Loucy (cell line): ENCODE measurements at regions not wholly inside any gene's neighbourhood (a gene's known extent, or its start where the extent isn't known, plus 50 kb on each side); places are given as distances from the start of the nearest gene placed in this dataset.

Experiments used
- H2AFZ ChIP-seq: fragments of 200-600 bp; sonication (generic); 2 replicates; pipeline ENCODE4 v1.6.0; 2016; ENCODE audit warnings: antibody characterized with exemption, mild to moderate bottlenecking, low read length, moderate library complexity
- H3F3A ChIP-seq: fragments of 200-600 bp; 2 replicates; pipeline ENCODE4 v1.6.0; 2016; ENCODE audit warnings: antibody characterized with exemption, low read depth, mild to moderate bottlenecking
- H3K27me3 ChIP-seq: fragments of 200-600 bp; sonication (generic); 2 replicates; pipeline ENCODE4 v1.6.1; 2014; ENCODE audit warnings: low read length, mild to moderate bottlenecking; ENCODE audit not compliant: insufficient read depth, poor library complexity, severe bottlenecking
- H3K36me3 ChIP-seq: fragments of 200-600 bp; sonication (generic); 2 replicates; pipeline ENCODE4 v1.6.1; 2016; ENCODE audit warnings: low read length; ENCODE audit not compliant: insufficient read depth
- H3K4me1 ChIP-seq: fragments of 200-600 bp; sonication (generic); 2 replicates; pipeline ENCODE4 v1.5.1; 2014; ENCODE audit warnings: low read length, mild to moderate bottlenecking; ENCODE audit not compliant: insufficient read depth, poor library complexity, severe bottlenecking
- H3K4me2 ChIP-seq: fragments of 200-600 bp; sonication (generic); 2 replicates; pipeline ENCODE4 v1.6.0; 2014; ENCODE audit warnings: antibody characterized with exemption, low read length, low read depth, mild to moderate bottlenecking; ENCODE audit not compliant: poor library complexity, severe bottlenecking
- H3K4me3 ChIP-seq: fragments of 200-600 bp; sonication (generic); 2 replicates; pipeline ENCODE4 v1.5.1; 2014; ENCODE audit warnings: low read length, mild to moderate bottlenecking, mixed read lengths; ENCODE audit not compliant: poor library complexity, severe bottlenecking
- H3K79me2 ChIP-seq: fragments of 200-600 bp; sonication (generic); 2 replicates; pipeline ENCODE4 v1.6.1; 2014; ENCODE audit warnings: low read length; ENCODE audit not compliant: insufficient read depth
- H3K9ac ChIP-seq: fragments of 200-600 bp; sonication (generic); 2 replicates; pipeline ENCODE4 v1.6.0; 2014; ENCODE audit warnings: mild to moderate bottlenecking, low read depth, low read length, moderate library complexity; ENCODE audit not compliant: poor library complexity, severe bottlenecking
- H3K9me2 ChIP-seq: fragments of 200-600 bp; sonication (generic); replicated peaks from 2 replicates; pipeline ENCODE4 v1.6.1; 2016; ENCODE audit warnings: low read depth, low read length, mixed read lengths
- H3K9me3 ChIP-seq: fragments of 200-600 bp; sonication (generic); 2 replicates; pipeline ENCODE4 v1.6.1; 2014; ENCODE audit warnings: mild to moderate bottlenecking, antibody characterized with exemption, low read length, low read depth; ENCODE audit not compliant: insufficient read depth
- H4K20me1 ChIP-seq: fragments of 200-600 bp; sonication (generic); 2 replicates; pipeline ENCODE4 v1.6.0; 2014; ENCODE audit warnings: antibody characterized with exemption, low read length, mild to moderate bottlenecking; ENCODE audit not compliant: insufficient read depth, poor library complexity, severe bottlenecking
- EZH2phosphoT487 ChIP-seq: fragments of 200-600 bp; IDR thresholded peaks from 2 replicates; pipeline ENCODE4 v1.6.1; 2018; ENCODE audit warnings: antibody characterized with exemption, mild to moderate bottlenecking, moderate library complexity, borderline replicate concordance
- TF ChIP-seq, protein P1 (sequence below): fragments of 200-600 bp; sonication (generic); conservative IDR thresholded peaks from 2 replicates; pipeline ENCODE4 v1.5.1; 2014; ENCODE audit warnings: mild to moderate bottlenecking, antibody characterized with exemption, low read length

DNA sequence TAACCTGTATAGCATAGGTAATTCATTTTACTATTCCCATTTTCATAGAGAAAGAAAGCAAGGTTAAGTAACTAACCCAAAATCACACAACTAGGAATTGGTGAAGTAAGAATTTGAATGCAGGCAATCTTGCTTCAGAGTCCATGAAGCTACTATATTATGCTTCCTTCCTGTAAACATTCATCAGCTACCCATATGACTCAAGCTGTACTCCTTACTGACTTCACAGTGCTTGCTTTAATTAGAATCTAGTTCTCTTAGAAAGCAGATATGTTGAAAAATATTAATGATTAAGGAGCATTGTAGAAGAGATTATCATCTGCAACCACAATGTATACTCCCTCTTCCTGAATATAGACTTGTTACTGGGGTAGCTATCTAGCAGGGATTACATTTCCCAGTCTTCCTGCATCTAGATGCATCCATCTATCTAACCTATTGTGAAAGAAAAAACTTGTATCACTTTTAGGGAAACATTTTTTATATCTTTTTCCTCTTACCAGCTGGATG lies 961.6 kb upstream of the CHAC2 start:
- no peak for TF ChIP-seq EZH2phosphoT487
- TF ChIP-seq, protein P1, sequence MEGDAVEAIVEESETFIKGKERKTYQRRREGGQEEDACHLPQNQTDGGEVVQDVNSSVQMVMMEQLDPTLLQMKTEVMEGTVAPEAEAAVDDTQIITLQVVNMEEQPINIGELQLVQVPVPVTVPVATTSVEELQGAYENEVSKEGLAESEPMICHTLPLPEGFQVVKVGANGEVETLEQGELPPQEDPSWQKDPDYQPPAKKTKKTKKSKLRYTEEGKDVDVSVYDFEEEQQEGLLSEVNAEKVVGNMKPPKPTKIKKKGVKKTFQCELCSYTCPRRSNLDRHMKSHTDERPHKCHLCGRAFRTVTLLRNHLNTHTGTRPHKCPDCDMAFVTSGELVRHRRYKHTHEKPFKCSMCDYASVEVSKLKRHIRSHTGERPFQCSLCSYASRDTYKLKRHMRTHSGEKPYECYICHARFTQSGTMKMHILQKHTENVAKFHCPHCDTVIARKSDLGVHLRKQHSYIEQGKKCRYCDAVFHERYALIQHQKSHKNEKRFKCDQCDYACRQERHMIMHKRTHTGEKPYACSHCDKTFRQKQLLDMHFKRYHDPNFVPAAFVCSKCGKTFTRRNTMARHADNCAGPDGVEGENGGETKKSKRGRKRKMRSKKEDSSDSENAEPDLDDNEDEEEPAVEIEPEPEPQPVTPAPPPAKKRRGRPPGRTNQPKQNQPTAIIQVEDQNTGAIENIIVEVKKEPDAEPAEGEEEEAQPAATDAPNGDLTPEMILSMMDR = no peak

DNA sequence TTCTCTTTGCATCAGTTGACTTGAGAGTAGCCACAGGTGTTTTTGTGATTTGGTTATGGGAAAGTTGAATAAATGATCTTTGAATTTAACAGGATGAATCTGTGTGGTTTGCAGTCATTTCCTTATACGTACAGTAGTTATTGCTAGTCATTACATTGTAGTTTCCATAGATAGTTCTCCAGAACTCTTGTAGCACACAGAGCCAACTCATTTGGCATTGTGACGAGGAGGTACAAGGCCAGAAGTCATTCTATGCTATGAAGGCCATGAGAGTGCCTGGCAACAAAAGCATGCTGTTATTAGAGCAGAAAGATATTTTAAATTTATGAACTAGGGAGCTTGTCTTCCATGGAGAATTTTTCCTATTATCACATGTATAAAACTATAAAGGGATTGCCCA lies 973.0 kb upstream of the CHAC2 start:
- Histone ChIP-seq H3K9me3 (no peaks in the 10 kb centered on the region), H2AFZ (no peak overlapping the region), H3K4me2 (no peak overlapping the region)

More for the DNA sequence above, 961.6 kb upstream of the CHAC2 start:
- no peak overlapping the region for H2AFZ ChIP-seq
- H3K9me3 ChIP-seq = no peaks in the 10 kb centered on the region
- no peaks in the 10 kb centered on the region for H3K27me3 ChIP-seq
- no peaks in the 10 kb centered on the region for H3K4me1 ChIP-seq
- no peak overlapping the region for H3K9ac ChIP-seq
- no peaks in the 10 kb centered on the region for H3F3A ChIP-seq
- H3K4me2 ChIP-seq = no peak overlapping the region
- H3K79me2 ChIP-seq = no peaks in the 10 kb centered on the region
- no peaks in the 10 kb centered on the region for H3K9me2 ChIP-seq
- H4K20me1 ChIP-seq = no peaks in the 10 kb centered on the region
- no peaks in the 10 kb centered on the region for H3K36me3 ChIP-seq
- H3K4me3 ChIP-seq = no peak overlapping the region

DNA sequence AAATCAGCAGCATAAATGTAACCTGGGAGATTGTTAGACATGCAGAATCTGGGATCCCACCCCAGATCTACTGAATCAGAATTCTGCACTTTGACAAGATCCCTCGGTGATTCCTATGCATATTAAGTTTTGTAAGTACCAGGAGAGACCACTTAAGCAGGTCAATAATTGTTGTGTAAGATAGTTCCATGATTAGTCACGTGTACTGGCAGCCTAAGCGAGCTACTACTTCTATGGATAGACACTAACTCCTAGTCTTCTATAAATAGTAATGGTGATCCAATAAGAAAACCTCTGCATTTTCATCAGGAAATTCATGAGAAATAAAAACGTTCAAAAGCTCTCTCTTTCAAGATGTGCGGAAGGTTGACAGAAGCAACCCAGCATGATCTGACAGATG lies 988.2 kb upstream of the CHAC2 start:
- Histone ChIP-seq H3F3A (no peaks in the 10 kb centered on the region), H3K27me3 (no peaks in the 10 kb centered on the region), H3K36me3 (no peaks in the 10 kb centered on the region), H3K4me2 (no peak overlapping the region), H2AFZ (no peak overlapping the region), H3K9me3 (no peaks in the 10 kb centered on the region), H4K20me1 (no peaks in the 10 kb centered on the region), H3K9me2 (no peaks in the 10 kb centered on the region), H3K4me1 (no peaks in the 10 kb centered on the region), H3K9ac (no peak overlapping the region), H3K79me2 (no peaks in the 10 kb centered on the region), H3K4me3 (no peak overlapping the region)
- TF ChIP-seq EZH2phosphoT487 = no peak
- TF ChIP-seq, protein P1 = no peak

More for the DNA sequence above, 973.0 kb upstream of the CHAC2 start:
- Histone ChIP-seq H3K4me1 (no peaks in the 10 kb centered on the region), H3K9me2 (no peaks in the 10 kb centered on the region; the same call in 1 of the 2 replicates), H3K27me3 (no peaks in the 10 kb centered on the region), H3K9ac (no peak overlapping the region), H3K4me3 (no peak overlapping the region), H3K79me2 (no peaks in the 10 kb centered on the region), H3K36me3 (no peaks in the 10 kb centered on the region), H3F3A (no peaks in the 10 kb centered on the region), H4K20me1 (no peaks in the 10 kb centered on the region)
- TF ChIP-seq EZH2phosphoT487 = no peak
- TF ChIP-seq, protein P1 = no peak
